ENCODE measurements at regions not wholly inside any gene's neighbourhood (a gene's known extent, or its start where the extent isn't known, plus 50 kb on each side); places are given as distances from the start of the nearest gene placed in this dataset.
A peak's percentile ranks its signal among the peaks of the same experiment; 100 is the strongest.

DNA sequence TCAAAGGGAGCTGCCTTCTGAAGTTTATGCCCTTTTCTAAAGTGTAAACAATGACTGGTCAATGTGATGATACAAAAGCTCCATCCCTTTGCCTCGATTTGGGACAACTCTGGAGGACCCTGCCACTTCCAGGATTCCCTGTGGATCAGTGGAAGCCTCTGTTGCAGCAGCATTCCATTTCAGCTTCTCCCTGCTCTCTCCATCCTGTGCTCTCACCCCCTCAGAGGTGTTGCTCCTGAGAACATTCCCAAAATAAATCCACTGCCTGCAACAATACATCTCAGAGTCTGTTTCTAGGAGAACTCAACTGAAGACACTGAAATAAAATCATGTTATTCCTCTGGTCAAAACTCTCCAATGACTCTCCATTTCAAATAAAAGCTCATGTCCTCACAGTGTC, 263.6 kb downstream of the HACE1 start:
- H3K4me3 ChIP-seq (ENCODE audit: low read depth, low read length): no peak overlapping the region
- DNase-seq (ENCODE audit: low read depth): no peak
- TF ChIP-seq, protein P1, sequence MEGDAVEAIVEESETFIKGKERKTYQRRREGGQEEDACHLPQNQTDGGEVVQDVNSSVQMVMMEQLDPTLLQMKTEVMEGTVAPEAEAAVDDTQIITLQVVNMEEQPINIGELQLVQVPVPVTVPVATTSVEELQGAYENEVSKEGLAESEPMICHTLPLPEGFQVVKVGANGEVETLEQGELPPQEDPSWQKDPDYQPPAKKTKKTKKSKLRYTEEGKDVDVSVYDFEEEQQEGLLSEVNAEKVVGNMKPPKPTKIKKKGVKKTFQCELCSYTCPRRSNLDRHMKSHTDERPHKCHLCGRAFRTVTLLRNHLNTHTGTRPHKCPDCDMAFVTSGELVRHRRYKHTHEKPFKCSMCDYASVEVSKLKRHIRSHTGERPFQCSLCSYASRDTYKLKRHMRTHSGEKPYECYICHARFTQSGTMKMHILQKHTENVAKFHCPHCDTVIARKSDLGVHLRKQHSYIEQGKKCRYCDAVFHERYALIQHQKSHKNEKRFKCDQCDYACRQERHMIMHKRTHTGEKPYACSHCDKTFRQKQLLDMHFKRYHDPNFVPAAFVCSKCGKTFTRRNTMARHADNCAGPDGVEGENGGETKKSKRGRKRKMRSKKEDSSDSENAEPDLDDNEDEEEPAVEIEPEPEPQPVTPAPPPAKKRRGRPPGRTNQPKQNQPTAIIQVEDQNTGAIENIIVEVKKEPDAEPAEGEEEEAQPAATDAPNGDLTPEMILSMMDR (IDR thresholded peaks at IDR 0.05; ENCODE audit: insufficient read depth, low read length): no peak

DNA sequence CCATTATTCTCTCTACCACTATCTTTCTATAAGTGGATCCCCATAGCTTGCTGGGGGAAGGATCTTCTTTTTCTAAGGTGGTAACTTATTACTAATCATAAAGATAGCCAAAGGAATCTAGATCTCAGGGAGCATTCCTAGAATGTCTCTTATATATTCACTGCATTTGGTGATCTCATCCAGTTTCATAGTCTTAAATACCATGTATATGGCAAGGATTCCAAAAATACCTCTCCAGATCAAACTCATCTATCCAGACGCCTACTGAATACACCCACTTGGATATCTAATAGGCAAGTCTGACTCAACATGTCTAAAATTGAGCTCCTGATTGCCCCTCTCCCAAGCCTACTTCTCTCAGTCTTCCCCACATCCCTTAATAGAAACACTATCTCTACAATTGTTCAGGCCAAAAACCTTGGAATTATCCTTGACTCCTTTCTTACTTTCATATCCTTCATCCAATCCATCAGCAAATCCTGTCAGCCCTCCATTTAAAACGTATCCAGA, 264.4 kb downstream of the HACE1 start:
- no peak for DNase-seq (ENCODE audit: low read depth)
- H3K4me3 ChIP-seq (ENCODE audit: low read depth, low read length): no peak overlapping the region
- TF ChIP-seq, protein P1 (IDR thresholded peaks at IDR 0.05; ENCODE audit: insufficient read depth, low read length): no peak

DNA sequence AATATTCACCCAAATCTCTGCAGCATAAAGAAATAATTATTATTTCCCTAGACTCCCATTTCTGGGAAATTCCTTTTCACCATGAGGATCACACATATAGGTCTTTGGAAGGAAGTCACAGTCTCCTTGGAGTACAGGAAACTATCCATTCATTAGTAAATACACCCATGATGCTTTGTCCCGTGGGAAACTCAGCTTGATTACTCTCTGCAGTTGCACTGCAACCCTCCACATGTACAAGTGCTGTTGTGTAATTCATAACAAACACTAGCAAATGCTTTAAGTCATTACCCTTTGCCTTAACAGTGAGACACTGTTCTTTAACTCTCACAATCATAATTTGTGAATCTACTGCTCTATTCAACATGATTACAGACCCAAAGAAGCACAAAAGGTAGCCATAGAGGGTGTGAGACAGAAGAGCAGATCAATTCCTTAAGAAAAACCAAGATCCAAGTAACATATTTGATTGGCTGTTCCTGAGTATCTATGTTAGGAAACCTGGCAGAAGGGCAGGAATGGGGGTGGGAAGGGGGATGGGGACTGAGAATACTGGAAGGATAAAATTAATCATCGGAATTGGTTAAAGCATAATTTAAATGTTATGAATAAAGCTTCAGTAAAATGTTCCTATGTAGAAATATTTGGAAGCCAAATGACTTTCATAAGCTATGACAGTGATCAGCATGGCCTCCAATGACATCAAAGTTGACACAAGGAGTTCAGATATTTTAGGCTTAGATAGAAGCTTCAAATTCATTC, 268.0 kb downstream of the HACE1 start:
- no peak for DNase-seq (ENCODE audit: low read depth)
- TF ChIP-seq, protein P1 (IDR thresholded peaks at IDR 0.05; ENCODE audit: insufficient read depth, low read length): no peak
- H3K4me3 ChIP-seq (ENCODE audit: low read depth, low read length): no peak overlapping the region

DNA sequence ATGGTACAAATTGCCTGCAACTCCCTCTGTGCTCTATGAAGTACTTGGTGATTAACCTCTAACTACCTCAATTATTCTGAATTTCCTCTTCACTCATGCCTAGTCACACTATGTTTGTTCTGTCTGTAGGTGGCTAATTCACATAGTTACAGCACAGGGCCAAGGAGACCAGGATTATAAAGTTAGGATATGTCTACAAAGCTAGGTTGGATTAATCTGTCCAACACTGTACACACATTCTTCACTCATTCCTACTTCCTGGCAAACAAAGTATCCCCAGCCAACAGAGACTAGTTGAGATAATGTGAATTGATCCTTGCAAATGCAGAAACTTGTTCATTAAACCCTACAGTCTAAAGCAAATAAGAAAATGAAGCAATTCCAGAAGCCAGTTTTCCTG, 269.8 kb downstream of the HACE1 start:
- no peak overlapping the region for H3K4me3 ChIP-seq (ENCODE audit: low read depth, low read length)
- no peak for DNase-seq (ENCODE audit: low read depth)
- TF ChIP-seq, protein P1 (IDR thresholded peaks at IDR 0.05; ENCODE audit: insufficient read depth, low read length): no peak

DNA sequence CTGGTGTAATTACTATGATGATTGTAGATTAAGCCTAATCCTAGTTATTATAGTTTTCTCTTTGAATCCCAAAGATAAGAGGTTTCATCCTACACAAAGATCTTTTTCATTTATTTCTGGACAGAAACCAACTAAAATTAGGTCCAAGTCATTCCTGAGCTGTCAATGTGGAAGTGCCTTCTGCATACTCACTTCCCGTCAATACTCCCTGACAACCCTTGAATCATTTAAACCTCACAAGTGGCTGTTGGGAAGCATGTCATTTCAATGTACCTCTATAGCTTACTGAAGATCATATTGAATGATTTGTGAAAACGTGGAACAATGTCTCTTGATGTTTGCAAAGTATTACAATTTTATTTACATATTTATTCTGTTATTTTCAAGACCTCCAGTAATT, 274.1 kb downstream of the HACE1 start:
- TF ChIP-seq, protein P1 (IDR thresholded peaks at IDR 0.05; ENCODE audit: insufficient read depth, low read length): no peak
- no peak for DNase-seq (ENCODE audit: low read depth)
- H3K4me3 ChIP-seq (ENCODE audit: low read depth, low read length): no peak overlapping the region

DNA sequence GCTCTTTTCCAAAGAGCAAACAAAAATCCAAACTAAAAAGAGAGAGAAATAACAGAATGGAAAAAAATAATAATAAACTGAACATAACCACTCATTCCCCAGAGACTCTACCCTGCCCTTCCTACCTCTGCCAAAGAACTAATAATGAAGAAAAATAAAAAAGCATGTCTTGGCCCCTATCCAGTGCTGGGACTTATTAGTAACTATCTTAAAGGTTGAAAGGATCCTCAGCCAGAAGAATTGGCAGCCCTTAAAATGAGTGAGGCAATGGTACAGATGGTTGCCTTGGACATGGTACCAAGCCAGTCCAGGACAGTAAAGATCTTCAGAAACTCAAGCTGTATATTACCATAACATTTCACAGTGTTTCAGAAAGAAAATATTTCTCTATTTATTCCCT, 279.3 kb downstream of the HACE1 start:
- TF ChIP-seq, protein P1 (IDR thresholded peaks at IDR 0.05; ENCODE audit: insufficient read depth, low read length): no peak
- DNase-seq (ENCODE audit: low read depth): peak; percentile 2
- no peak overlapping the region for H3K4me3 ChIP-seq (ENCODE audit: low read depth, low read length)
